ENCODE measurements at regions not wholly inside any gene's neighbourhood (a gene's known extent, or its start where the extent isn't known, plus 50 kb on each side); places are given as distances from the start of the nearest gene placed in this dataset.
"Not testable (repeated sequence)": the region's sequence is repeated elsewhere in the genome, so short reads cannot be mapped to it uniquely, and the experiment has no call there.

GRCh38 chr4:13815231-13815630 is 187.7 kb upstream of the BOD1L1 start:
- Histone ChIP-seq H3K4me1 (no peaks in the 10 kb centered on the region), H3K27me3 (no peaks in the 10 kb centered on the region), H3K36me3 (no peaks in the 10 kb centered on the region), H3K27ac (no peak overlapping the region), H3K4me3 (no peak overlapping the region), H3K9me3 (no peaks in the 10 kb centered on the region)
- DNase-seq (no peak), ATAC-seq (no peak)
- no peak for TF ChIP-seq POLR2A (IDR thresholded peaks at IDR 0.05)
- no peak for TF ChIP-seq CTCF (IDR thresholded peaks at IDR 0.05 in 4 of 5, conservative IDR thresholded peaks at IDR 0.05 in 1 of 5)
- in situ Hi-C loops (cut with MboI; ENCODE audit: low sequenced_read_pairs in 4 of 4) (no loop called here), intact Hi-C loops (cut with DNase I; ENCODE audit: low total_unique reads) (no loop called here)

- Histone ChIP-seq H3K4me3 (no peak overlapping the region), H3K4me1 (no peaks in the 10 kb centered on the region), H3K36me3 (no peaks in the 10 kb centered on the region), H3K27ac (no peak overlapping the region), H3K9me3 (no peaks in the 10 kb centered on the region), H3K27me3 (no peaks in the 10 kb centered on the region)
- DNase-seq, result no peak
- ATAC-seq, result no peak
- no peak for TF ChIP-seq POLR2A (IDR thresholded peaks at IDR 0.05)
- no peak for TF ChIP-seq CTCF (IDR thresholded peaks at IDR 0.05 in 4 of 5, conservative IDR thresholded peaks at IDR 0.05 in 1 of 5)
- in situ Hi-C loops (cut with MboI; ENCODE audit: low sequenced_read_pairs in 4 of 4), result no loop called here
- intact Hi-C loops (cut with DNase I; ENCODE audit: low total_unique reads), result no loop called here
Measured at GRCh38 chr4:13816472-13816871, 188.9 kb upstream of the BOD1L1 start.

GRCh38 chr4:13821522-13821921 is 194.0 kb upstream of the BOD1L1 start:
- no peak for ATAC-seq
- H3K36me3 ChIP-seq, result no peaks in the 10 kb centered on the region
- no peaks in the 10 kb centered on the region for H3K27me3 ChIP-seq
- intact Hi-C loops (cut with DNase I; ENCODE audit: low total_unique reads) (no loop called here), in situ Hi-C loops (cut with MboI; ENCODE audit: low sequenced_read_pairs in 4 of 4) (no loop called here)
- H3K4me3 ChIP-seq, result no peak overlapping the region
- TF ChIP-seq CTCF (IDR thresholded peaks at IDR 0.05 in 4 of 5, conservative IDR thresholded peaks at IDR 0.05 in 1 of 5) (no peak), POLR2A (IDR thresholded peaks at IDR 0.05) (no peak)
- no peak for DNase-seq
- no peak overlapping the region for H3K27ac ChIP-seq
- no peaks in the 10 kb centered on the region for H3K4me1 ChIP-seq
- H3K9me3 ChIP-seq, result no peaks in the 10 kb centered on the region

GRCh38 chr4:13825822-13826221 is 198.3 kb upstream of the BOD1L1 start:
- ATAC-seq, H3K27me3 ChIP-seq: not testable (repeated sequence)

GRCh38 chr4:13829457-13829856 is 201.9 kb upstream of the BOD1L1 start:
- H3K9me3 ChIP-seq, result no peaks in the 10 kb centered on the region
- H3K27me3 ChIP-seq, result no peaks in the 10 kb centered on the region
- no peaks in the 10 kb centered on the region for H3K36me3 ChIP-seq
- DNase-seq, result no peak
- no peak overlapping the region for H3K27ac ChIP-seq
- intact Hi-C loops (cut with DNase I; ENCODE audit: low total_unique reads), result no loop called here
- no peak for TF ChIP-seq CTCF (IDR thresholded peaks at IDR 0.05 in 4 of 5, conservative IDR thresholded peaks at IDR 0.05 in 1 of 5)
- TF ChIP-seq POLR2A (IDR thresholded peaks at IDR 0.05), result no peak
- H3K4me1 ChIP-seq, result no peaks in the 10 kb centered on the region
- no peak overlapping the region for H3K4me3 ChIP-seq
- no peak for ATAC-seq
- in situ Hi-C loops (cut with MboI; ENCODE audit: low sequenced_read_pairs in 4 of 4), result no loop called here

More at GRCh38 chr4:13825822-13826221, 198.3 kb upstream of the BOD1L1 start:
- intact Hi-C loops (cut with DNase I; ENCODE audit: low total_unique reads); in situ Hi-C loops (cut with MboI; ENCODE audit: low sequenced_read_pairs in 4 of 4); H3K36me3 ChIP-seq; H3K27ac ChIP-seq; DNase-seq; H3K4me3 ChIP-seq; H3K9me3 ChIP-seq; H3K4me1 ChIP-seq: not testable (repeated sequence)

Data from gastrocnemius medialis (tissue), 4 donors.